Activated CD4-positive, alpha-beta T cell treated with anti-CD3 and anti-CD28 coated beads, Interleukin-10, Interleukin-2, amounts not matched to agents 100 ng/mL and 50 ng/mL, durations not matched to agents 16 hours and 8 hours (primary cell): ENCODE measurements at regions not wholly inside any gene's neighbourhood (a gene's known extent, or its start where the extent isn't known, plus 50 kb on each side); places are given as distances from the start of the nearest gene placed in this dataset.

Experiments used
- DNase-seq: peaks from one replicate; pipeline ENCODE4 v3.0.0-alpha.2; 2020

GRCh38 chr2:18123211-18123570 is 244.7 kb downstream of the KCNS3 start:
- DNase-seq = no peak

- no peak for DNase-seq
These were observed 244.2 kb downstream of the KCNS3 start for GRCh38 chr2:18122544-18123210.

- DNase-seq = no peak
These were observed 241.4 kb downstream of the KCNS3 start for GRCh38 chr2:18119883-18120282.

- DNase-seq = no peak
These were observed 240.2 kb downstream of the KCNS3 start for GRCh38 chr2:18118703-18119102.

GRCh38 chr2:18117592-18117991 is 239.1 kb downstream of the KCNS3 start:
- peak; percentile 6 for DNase-seq

GRCh38 chr2:18110222-18110621 is 231.8 kb downstream of the KCNS3 start:
- no peak for DNase-seq

- DNase-seq = no peak
These were observed 228.4 kb downstream of the KCNS3 start for GRCh38 chr2:18106841-18107240.

- DNase-seq = no peak
These were observed 227.5 kb downstream of the KCNS3 start for GRCh38 chr2:18105929-18106328.

GRCh38 chr2:18104595-18105224 is 226.2 kb downstream of the KCNS3 start:
- DNase-seq = no peak

- no peak for DNase-seq
These were observed 218.5 kb downstream of the KCNS3 start for GRCh38 chr2:18096836-18097405.

- no peak for DNase-seq
These were observed 215.8 kb downstream of the KCNS3 start for GRCh38 chr2:18094277-18094676.

- no peak for DNase-seq
These were observed 214.7 kb downstream of the KCNS3 start for GRCh38 chr2:18093196-18093595.

- no peak for DNase-seq
These were observed 214.3 kb downstream of the KCNS3 start for GRCh38 chr2:18092760-18093159.

GRCh38 chr2:18085593-18085992 is 207.1 kb downstream of the KCNS3 start:
- no peak for DNase-seq

GRCh38 chr2:18084376-18084775 is 205.9 kb downstream of the KCNS3 start:
- no peak for DNase-seq

GRCh38 chr2:18083806-18084205 is 205.3 kb downstream of the KCNS3 start:
- no peak for DNase-seq

- no peak for DNase-seq
These were observed 199.7 kb downstream of the KCNS3 start for GRCh38 chr2:18078216-18078615.

- no peak for DNase-seq
These were observed 199.2 kb downstream of the KCNS3 start for GRCh38 chr2:18077704-18078103.

- DNase-seq = no peak
These were observed 198.8 kb downstream of the KCNS3 start for GRCh38 chr2:18077231-18077630.

GRCh38 chr2:18074476-18074875 is 196.0 kb downstream of the KCNS3 start:
- DNase-seq = no peak

GRCh38 chr2:18073601-18074000 is 195.1 kb downstream of the KCNS3 start:
- DNase-seq = no peak

GRCh38 chr2:18067588-18068384 is 189.3 kb downstream of the KCNS3 start:
- no peak for DNase-seq

- DNase-seq = no peak
These were observed 188.4 kb downstream of the KCNS3 start for GRCh38 chr2:18066894-18067293.

GRCh38 chr2:18066066-18066465 is 187.6 kb downstream of the KCNS3 start:
- no peak for DNase-seq
